Progenitor cell of endocrine pancreas (in vitro differentiated cells): ENCODE measurements at regions not wholly inside any gene's neighbourhood (a gene's known extent, or its start where the extent isn't known, plus 50 kb on each side); places are given as distances from the start of the nearest gene placed in this dataset.

Source experiments
- DNase-seq: peaks from one replicate; pipeline ENCODE4 v3.0.0; 2021; ENCODE audit warnings: low spot score; ENCODE audit not compliant: unreplicated experiment
- H3K27ac Mint-ChIP-seq: 2 replicates; pipeline ENCODE4 v1.8.0; 2021; ENCODE audit warnings: mild to moderate bottlenecking, moderate library complexity, mixed read lengths
- H3K27me3 Mint-ChIP-seq: 2 replicates; pipeline ENCODE4 v1.8.0; 2021; ENCODE audit warnings: mixed read lengths
- H3K36me3 Mint-ChIP-seq: 2 replicates; pipeline ENCODE4 v1.8.0; 2022; ENCODE audit warnings: mixed read lengths; ENCODE audit not compliant: insufficient read depth
- H3K4me1 Mint-ChIP-seq: 2 replicates; pipeline ENCODE4 v1.8.0; 2021; ENCODE audit warnings: low read depth, mixed read lengths
- H3K4me3 Mint-ChIP-seq: 2 replicates; pipeline ENCODE4 v1.8.0; 2021; ENCODE audit warnings: low read depth, mild to moderate bottlenecking, moderate library complexity, mixed read lengths
- H3K9me3 Mint-ChIP-seq: 2 replicates; pipeline ENCODE4 v1.8.0; 2021; ENCODE audit warnings: low read depth, mixed read lengths
- TF ChIP-seq, protein P1 (sequence below): fragments of 200-600 bp; sonication (generic); IDR thresholded peaks from one replicate; pipeline ENCODE4 v1.5.0; 2021; ENCODE audit warnings: antibody characterized with exemption, mild to moderate bottlenecking; ENCODE audit not compliant: unreplicated experiment

- H3K36me3 Mint-ChIP-seq: no peaks in the 10 kb centered on the region
- DNase-seq: no peak
- H3K27ac Mint-ChIP-seq: no peak overlapping the region
- no peaks in the 10 kb centered on the region for H3K9me3 Mint-ChIP-seq
- no peak overlapping the region for H3K4me3 Mint-ChIP-seq
- H3K27me3 Mint-ChIP-seq: peaks cover 3% of the 10 kb centered on the region
- TF ChIP-seq, protein P1, sequence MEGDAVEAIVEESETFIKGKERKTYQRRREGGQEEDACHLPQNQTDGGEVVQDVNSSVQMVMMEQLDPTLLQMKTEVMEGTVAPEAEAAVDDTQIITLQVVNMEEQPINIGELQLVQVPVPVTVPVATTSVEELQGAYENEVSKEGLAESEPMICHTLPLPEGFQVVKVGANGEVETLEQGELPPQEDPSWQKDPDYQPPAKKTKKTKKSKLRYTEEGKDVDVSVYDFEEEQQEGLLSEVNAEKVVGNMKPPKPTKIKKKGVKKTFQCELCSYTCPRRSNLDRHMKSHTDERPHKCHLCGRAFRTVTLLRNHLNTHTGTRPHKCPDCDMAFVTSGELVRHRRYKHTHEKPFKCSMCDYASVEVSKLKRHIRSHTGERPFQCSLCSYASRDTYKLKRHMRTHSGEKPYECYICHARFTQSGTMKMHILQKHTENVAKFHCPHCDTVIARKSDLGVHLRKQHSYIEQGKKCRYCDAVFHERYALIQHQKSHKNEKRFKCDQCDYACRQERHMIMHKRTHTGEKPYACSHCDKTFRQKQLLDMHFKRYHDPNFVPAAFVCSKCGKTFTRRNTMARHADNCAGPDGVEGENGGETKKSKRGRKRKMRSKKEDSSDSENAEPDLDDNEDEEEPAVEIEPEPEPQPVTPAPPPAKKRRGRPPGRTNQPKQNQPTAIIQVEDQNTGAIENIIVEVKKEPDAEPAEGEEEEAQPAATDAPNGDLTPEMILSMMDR: no peak
- no peaks in the 10 kb centered on the region for H3K4me1 Mint-ChIP-seq
Measured at GRCh38 chr19:30757837-30758617, 385.8 kb downstream of the ZNF536 start.

- Mint-ChIP-seq H3K9me3 (no peaks in the 10 kb centered on the region), H3K27me3 (peaks cover 3% of the 10 kb centered on the region), H3K36me3 (no peaks in the 10 kb centered on the region), H3K4me3 (no peak overlapping the region), H3K27ac (no peak overlapping the region), H3K4me1 (no peaks in the 10 kb centered on the region)
- TF ChIP-seq, protein P1: no peak
- no peak for DNase-seq
Measured at GRCh38 chr19:30757104-30757836, 385.1 kb downstream of the ZNF536 start.

DNA sequence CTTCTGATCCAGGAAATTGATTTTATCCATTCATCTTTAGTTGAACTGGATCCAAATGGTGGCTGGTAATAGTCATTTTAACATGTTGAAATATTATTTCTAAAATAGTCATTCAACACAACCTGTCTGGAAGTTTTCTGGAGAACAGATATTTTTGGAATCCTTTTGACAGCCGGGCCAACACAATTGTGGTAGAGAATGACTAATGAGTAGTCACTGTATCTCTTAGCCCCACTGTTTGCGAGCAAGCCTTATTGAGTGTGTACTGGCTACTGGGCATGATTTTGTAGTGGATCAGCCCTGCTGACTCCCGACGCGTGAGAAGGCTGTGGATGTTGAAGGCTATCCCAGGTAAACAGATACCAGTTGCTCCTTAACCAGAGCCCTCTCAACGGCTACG, 383.4 kb downstream of the ZNF536 start:
- DNase-seq: no peak
- Mint-ChIP-seq H3K9me3 (no peaks in the 10 kb centered on the region), H3K27ac (no peak overlapping the region), H3K4me3 (no peak overlapping the region), H3K36me3 (no peaks in the 10 kb centered on the region), H3K27me3 (peaks cover 3% of the 10 kb centered on the region), H3K4me1 (no peaks in the 10 kb centered on the region)
- TF ChIP-seq, protein P1: no peak

- Mint-ChIP-seq H3K27ac (no peak overlapping the region), H3K9me3 (peaks cover 13% of the 10 kb centered on the region), H3K4me1 (no peaks in the 10 kb centered on the region), H3K36me3 (no peaks in the 10 kb centered on the region), H3K27me3 (peaks cover 3% of the 10 kb centered on the region), H3K4me3 (no peak overlapping the region)
- TF ChIP-seq, protein P1: no peak
- DNase-seq: no peak
Measured at GRCh38 chr19:30754162-30754561, 382.0 kb downstream of the ZNF536 start.

- peaks cover 3% of the 10 kb centered on the region for H3K27me3 Mint-ChIP-seq
- H3K9me3 Mint-ChIP-seq: peaks cover 13% of the 10 kb centered on the region
- no peaks in the 10 kb centered on the region for H3K4me1 Mint-ChIP-seq
- H3K36me3 Mint-ChIP-seq: no peaks in the 10 kb centered on the region
- no peak for DNase-seq
- no peak overlapping the region for H3K4me3 Mint-ChIP-seq
- H3K27ac Mint-ChIP-seq: no peak overlapping the region
- TF ChIP-seq, protein P1: no peak
Measured at GRCh38 chr19:30752876-30753275, 380.7 kb downstream of the ZNF536 start.
